SK-N-SH treated with all-trans-retinoic acid at 6 μM for 48 hours (cell line): ENCODE measurements at regions not wholly inside any gene's neighbourhood (a gene's known extent, or its start where the extent isn't known, plus 50 kb on each side); places are given as distances from the start of the nearest gene placed in this dataset.

Source experiments
- BACH2 ChIP-seq: fragments of 250-450 bp; sonication (Bioruptor Pico); IDR thresholded peaks from 2 replicates; pipeline ENCODE4 v1.9.0; 2021; ENCODE audit warnings: mild to moderate bottlenecking, borderline replicate concordance
- CSDC2 ChIP-seq: fragments of 250-450 bp; sonication (Bioruptor Pico); IDR thresholded peaks from 2 replicates; pipeline ENCODE4 v1.5.0; 2020; ENCODE audit warnings: mild to moderate bottlenecking, moderate library complexity
- CSRNP3 ChIP-seq: fragments of 250-450 bp; sonication (Bioruptor Pico); IDR thresholded peaks from 2 replicates; pipeline ENCODE4 v1.5.1; 2021; ENCODE audit warnings: mild to moderate bottlenecking, moderate library complexity
- ESRRG ChIP-seq: fragments of 250-450 bp; sonication (Bioruptor Pico); IDR thresholded peaks from 2 replicates; pipeline ENCODE4 v1.6.1; 2021; ENCODE audit warnings: mild to moderate bottlenecking
- GLIS3 ChIP-seq: fragments of 250-450 bp; sonication (Bioruptor Pico); IDR thresholded peaks from 2 replicates; pipeline ENCODE4 v1.5.0; 2020; ENCODE audit warnings: mild to moderate bottlenecking, moderate library complexity
- OSR1 ChIP-seq: fragments of 250-450 bp; sonication (Bioruptor Pico); IDR thresholded peaks from 2 replicates; pipeline ENCODE4 v1.8.0; 2022; ENCODE audit warnings: moderate library complexity, mild to moderate bottlenecking, inconsistent platforms
- RARB ChIP-seq: fragments of 250-450 bp; sonication (Bioruptor Pico); IDR thresholded peaks from 2 replicates; pipeline ENCODE4 v1.8.0; 2021; ENCODE audit warnings: mild to moderate bottlenecking, moderate library complexity
- SNAI2 ChIP-seq: fragments of 250-450 bp; sonication (Bioruptor Pico); IDR thresholded peaks from 2 replicates; pipeline ENCODE4 v1.5.0; 2020; ENCODE audit warnings: mild to moderate bottlenecking, moderate library complexity
- TCF4 ChIP-seq: fragments of 250-450 bp; sonication (Bioruptor Pico); IDR thresholded peaks from 2 replicates; pipeline ENCODE4 v1.8.0; 2021; ENCODE audit warnings: mild to moderate bottlenecking, moderate library complexity, borderline replicate concordance
- TF ChIP-seq, protein P1 (sequence below): fragments of 250-450 bp; sonication (Bioruptor Pico); IDR thresholded peaks from 2 replicates; pipeline ENCODE4 v1.5.1; 2020; ENCODE audit warnings: low read depth, mild to moderate bottlenecking, moderate library complexity

DNA sequence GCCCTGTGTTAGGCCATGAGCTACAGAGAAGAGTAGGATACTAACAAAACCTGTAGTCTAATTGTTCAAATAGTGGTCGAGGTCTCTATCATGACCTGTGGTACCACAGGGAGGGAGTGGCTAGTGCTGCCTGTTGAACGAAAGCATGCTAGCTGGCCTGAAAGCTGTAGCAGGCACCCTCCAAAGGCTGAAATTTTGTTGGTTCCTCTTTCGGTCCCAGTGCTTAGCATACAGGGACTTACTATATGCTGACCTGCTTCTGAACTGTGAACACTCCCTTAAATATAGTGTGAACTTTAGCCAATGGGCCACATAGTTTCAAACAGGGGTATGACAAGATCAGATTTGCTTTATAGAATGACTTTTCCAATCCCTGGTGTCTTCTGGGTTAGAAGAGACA, 113.4 kb downstream of the PJA1 start:
- TF ChIP-seq TCF4 (CRISPR knock-in tag) (no peak), GLIS3 (CRISPR knock-in tag) (no peak), OSR1 (no peak), RARB (CRISPR knock-in tag) (no peak), SNAI2 (CRISPR knock-in tag) (no peak), CSDC2 (CRISPR knock-in tag) (no peak), BACH2 (CRISPR knock-in tag) (no peak), CSRNP3 (no peak), ESRRG (CRISPR knock-in tag) (no peak)
- TF ChIP-seq, protein P1, sequence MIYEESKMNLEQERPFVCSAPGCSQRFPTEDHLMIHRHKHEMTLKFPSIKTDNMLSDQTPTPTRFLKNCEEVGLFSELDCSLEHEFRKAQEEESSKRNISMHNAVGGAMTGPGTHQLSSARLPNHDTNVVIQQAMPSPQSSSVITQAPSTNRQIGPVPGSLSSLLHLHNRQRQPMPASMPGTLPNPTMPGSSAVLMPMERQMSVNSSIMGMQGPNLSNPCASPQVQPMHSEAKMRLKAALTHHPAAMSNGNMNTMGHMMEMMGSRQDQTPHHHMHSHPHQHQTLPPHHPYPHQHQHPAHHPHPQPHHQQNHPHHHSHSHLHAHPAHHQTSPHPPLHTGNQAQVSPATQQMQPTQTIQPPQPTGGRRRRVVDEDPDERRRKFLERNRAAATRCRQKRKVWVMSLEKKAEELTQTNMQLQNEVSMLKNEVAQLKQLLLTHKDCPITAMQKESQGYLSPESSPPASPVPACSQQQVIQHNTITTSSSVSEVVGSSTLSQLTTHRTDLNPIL: no peak
